ENCODE measurements at regions not wholly inside any gene's neighbourhood (a gene's known extent, or its start where the extent isn't known, plus 50 kb on each side); places are given as distances from the start of the nearest gene placed in this dataset.

GRCh38 chr13:99911965-99912566, 59.5 kb downstream of the ZIC5 start:
- intact Hi-C loops (cut with DNase I; ENCODE audit: low total_unique reads) = loop anchor here (10.0 kb wide), 1 partner anchor 603 kb away; no protein-coding TSS in a partner anchor
- Histone ChIP-seq H3K4me3 (no peak overlapping the region), H3K9me3 (no peaks in the 10 kb centered on the region), H3K27me3 (peaks cover 0 to 11% of the 10 kb centered on the region in 2 donors), H3K4me1 (no peaks in the 10 kb centered on the region), H3K36me3 (no peaks in the 10 kb centered on the region), H3K27ac (no peak overlapping the region)
- TF ChIP-seq, protein P1, sequence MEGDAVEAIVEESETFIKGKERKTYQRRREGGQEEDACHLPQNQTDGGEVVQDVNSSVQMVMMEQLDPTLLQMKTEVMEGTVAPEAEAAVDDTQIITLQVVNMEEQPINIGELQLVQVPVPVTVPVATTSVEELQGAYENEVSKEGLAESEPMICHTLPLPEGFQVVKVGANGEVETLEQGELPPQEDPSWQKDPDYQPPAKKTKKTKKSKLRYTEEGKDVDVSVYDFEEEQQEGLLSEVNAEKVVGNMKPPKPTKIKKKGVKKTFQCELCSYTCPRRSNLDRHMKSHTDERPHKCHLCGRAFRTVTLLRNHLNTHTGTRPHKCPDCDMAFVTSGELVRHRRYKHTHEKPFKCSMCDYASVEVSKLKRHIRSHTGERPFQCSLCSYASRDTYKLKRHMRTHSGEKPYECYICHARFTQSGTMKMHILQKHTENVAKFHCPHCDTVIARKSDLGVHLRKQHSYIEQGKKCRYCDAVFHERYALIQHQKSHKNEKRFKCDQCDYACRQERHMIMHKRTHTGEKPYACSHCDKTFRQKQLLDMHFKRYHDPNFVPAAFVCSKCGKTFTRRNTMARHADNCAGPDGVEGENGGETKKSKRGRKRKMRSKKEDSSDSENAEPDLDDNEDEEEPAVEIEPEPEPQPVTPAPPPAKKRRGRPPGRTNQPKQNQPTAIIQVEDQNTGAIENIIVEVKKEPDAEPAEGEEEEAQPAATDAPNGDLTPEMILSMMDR (IDR thresholded peaks at IDR 0.05) = no peak
- TF ChIP-seq POLR2A (IDR thresholded peaks at IDR 0.05) = no peak
- no peak for DNase-seq

DNA sequence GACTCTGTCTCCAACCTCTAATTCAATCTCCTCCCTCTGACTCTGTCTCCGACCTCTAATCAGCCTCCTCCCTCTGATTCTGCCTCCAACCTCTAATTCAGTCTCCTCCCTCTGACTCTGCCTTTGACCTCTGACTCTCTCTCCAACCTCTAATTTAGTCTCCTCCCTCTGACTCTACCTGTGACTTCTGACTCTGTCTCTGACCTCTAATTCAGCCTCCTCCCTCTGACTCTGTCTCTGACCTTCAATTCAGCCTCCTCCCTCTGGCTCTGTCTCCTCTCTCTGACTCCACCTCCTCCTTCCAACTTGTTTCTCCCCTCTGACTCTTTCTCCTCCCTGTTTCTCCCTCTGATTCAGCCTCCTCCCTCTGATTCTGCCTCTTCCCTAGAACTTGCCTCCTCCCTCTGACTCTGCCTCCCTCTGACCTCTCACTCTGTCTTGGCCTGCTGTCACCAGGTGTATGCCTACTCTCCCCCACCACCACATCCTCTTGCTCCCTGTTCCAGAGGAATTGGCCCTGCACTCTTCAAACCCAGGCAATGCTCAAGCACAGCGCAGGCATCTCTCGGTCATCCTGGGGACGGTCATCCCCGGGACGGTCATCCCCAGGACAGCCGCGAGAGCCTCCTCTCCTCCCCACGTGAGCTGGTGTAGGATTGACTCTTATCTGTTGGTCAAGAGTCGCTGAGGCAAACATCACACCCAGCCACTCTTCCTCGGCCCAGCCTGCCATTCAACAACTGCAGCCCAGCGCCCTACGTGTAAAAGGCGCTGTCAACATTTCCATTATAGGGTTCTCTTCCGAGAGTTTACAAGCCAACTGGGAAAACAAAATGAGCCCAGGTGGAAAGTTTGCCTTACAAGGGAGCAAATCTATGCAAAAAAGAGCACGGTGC, 60.2 kb downstream of the ZIC5 start:
- intact Hi-C loops (cut with DNase I; ENCODE audit: low total_unique reads) = loop anchor here (10.0 kb wide), 1 partner anchor 603 kb away; no protein-coding TSS in a partner anchor
- peaks cover 0 to 13% of the 10 kb centered on the region in 2 donors for H3K27me3 ChIP-seq

DNA sequence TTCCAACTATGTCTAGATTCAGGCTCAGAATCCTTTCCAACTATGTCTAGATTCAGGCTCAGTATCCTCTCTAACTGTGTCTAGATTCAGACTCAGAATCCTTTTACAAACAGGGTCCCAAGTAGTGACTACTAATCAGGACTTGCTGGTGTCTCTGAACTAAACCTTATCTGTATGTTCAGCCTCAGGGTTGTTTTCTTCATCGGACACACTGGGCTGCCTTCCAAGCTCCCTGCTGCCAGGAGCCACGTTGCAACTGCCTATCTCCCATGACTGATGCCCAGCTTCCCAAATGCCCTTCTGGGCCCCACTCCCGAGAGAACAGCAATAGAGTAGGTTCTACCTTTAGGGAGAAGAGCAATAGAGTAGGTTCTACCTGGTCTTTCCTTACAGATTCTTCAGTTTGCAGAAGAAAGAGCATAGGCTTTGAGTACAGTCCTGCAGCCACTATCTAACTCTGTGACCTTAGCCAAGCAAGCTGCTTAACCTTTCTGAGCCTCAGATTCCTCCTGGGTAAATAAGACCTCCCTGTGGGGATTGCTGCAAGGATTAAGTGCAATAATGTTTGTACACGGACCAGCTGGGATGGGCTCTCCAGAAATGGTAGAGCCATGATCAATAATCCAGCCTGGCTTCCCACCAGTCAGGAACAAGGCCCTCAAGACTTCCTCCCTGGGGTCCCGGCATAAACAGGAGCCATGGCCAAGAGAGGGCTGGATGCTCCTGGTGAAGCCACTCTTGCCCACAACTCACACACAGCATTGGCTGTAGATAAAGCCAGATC, 61.5 kb downstream of the ZIC5 start:
- Histone ChIP-seq H3K27ac (no peak overlapping the region), H3K4me1 (no peaks in the 10 kb centered on the region), H3K27me3 (peaks cover 0 to 13% of the 10 kb centered on the region in 2 donors), H3K4me3 (no peak overlapping the region), H3K9me3 (no peaks in the 10 kb centered on the region), H3K36me3 (no peaks in the 10 kb centered on the region)
- intact Hi-C loops (cut with DNase I; ENCODE audit: low total_unique reads) = loop anchor here (10.0 kb wide), 1 partner anchor 605 kb away; no protein-coding TSS in a partner anchor
- DNase-seq = no peak
- TF ChIP-seq POLR2A (IDR thresholded peaks at IDR 0.05) = no peak
- TF ChIP-seq, protein P1 (IDR thresholded peaks at IDR 0.05) = no peak

More for the DNA sequence above, 60.2 kb downstream of the ZIC5 start:
- Histone ChIP-seq H3K4me1 (no peaks in the 10 kb centered on the region), H3K36me3 (no peaks in the 10 kb centered on the region), H3K4me3 (no peak overlapping the region), H3K27ac (no peak overlapping the region), H3K9me3 (no peaks in the 10 kb centered on the region)
- TF ChIP-seq, protein P1 (IDR thresholded peaks at IDR 0.05) = no peak
- TF ChIP-seq POLR2A (IDR thresholded peaks at IDR 0.05) = no peak
- DNase-seq = no peak

GRCh38 chr13:99909097-99909835, 62.3 kb downstream of the ZIC5 start:
- H3K4me3 ChIP-seq = no peak overlapping the region
- H3K9me3 ChIP-seq = no peaks in the 10 kb centered on the region
- DNase-seq = no peak
- H3K27ac ChIP-seq = no peak overlapping the region
- H3K4me1 ChIP-seq = no peaks in the 10 kb centered on the region
- peaks cover 0 to 13% of the 10 kb centered on the region in 2 donors for H3K27me3 ChIP-seq
- intact Hi-C loops (cut with DNase I; ENCODE audit: low total_unique reads) = no loop called here
- no peak for TF ChIP-seq POLR2A (IDR thresholded peaks at IDR 0.05)
- TF ChIP-seq, protein P1 (IDR thresholded peaks at IDR 0.05) = no peak
- H3K36me3 ChIP-seq = no peaks in the 10 kb centered on the region

Data from uterus (tissue), 3 donors.